Left hindlimb (tissue), 1 donor: ENCODE measurements at regions not wholly inside any gene's neighbourhood (a gene's known extent, or its start where the extent isn't known, plus 50 kb on each side); places are given as distances from the start of the nearest gene placed in this dataset.

Source experiments
- DNase-seq: peaks from one replicate; pipeline ENCODE4 v3.0.0-alpha.2; 2018

DNA sequence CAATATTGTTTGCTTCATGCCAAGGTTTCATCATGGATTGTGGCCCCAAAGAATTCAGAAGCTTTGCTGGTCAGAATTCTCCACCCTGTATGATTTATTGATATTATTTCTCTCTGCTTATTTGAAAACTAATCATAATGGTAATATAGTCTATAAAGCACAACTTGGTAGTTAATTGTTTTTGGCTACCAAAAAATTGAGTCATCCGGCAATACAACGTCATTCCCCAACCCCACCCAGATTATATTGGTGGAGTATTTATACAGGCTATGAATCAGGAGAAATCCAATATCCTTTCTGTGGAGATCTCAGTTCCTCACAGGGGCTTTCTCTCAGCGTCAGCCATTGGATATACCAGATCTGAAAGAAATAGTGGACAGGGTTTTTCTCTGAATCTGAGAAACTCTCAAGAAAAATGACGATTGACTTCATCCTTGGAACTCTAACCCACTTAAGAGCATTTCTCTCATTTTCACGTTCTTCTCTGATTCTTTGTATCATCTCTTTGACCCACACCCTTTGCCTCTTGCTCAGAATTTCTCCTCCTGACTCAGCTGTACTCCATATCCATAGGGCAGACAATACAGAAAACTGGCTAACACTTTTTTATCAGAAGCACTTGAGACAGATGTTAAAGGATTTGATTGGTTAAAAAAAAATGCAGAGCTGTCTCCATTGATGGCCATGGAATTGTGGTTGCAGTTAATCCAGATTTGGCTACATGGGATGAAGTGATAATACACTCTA, 1055.8 kb upstream of the CADM2 start:
- DNase-seq, result no peak

GRCh38 chr3:83913381-83913780, 1045.4 kb upstream of the CADM2 start:
- DNase-seq, result no peak

DNA sequence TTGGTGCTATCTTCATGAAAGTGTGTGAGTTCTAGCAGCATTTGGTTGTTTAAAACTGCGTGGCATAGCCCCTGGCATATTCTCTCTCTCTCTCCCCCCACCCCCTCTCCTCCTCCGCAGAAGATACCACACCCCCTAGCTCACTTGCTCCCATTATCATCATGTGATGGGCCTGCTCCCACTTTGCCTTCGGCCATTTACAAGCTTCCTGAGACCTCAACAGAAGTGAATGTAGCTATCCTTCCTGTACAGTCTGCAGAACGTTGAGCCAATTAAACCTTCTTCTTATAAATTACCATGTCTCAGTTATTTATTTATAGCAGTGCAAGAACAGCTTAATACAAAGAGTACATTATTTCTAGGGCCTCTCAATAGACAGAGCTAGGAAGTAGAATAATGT, 1032.5 kb upstream of the CADM2 start:
- no peak for DNase-seq

GRCh38 chr3:83928391-83928790, 1030.4 kb upstream of the CADM2 start:
- no peak for DNase-seq

GRCh38 chr3:83928903-83929302, 1029.9 kb upstream of the CADM2 start:
- no peak for DNase-seq

- DNase-seq, result no peak
These were observed 1024.4 kb upstream of the CADM2 start for GRCh38 chr3:83934192-83935021.

- DNase-seq, result no peak
These were observed 1020.3 kb upstream of the CADM2 start for GRCh38 chr3:83938491-83938890.

DNA sequence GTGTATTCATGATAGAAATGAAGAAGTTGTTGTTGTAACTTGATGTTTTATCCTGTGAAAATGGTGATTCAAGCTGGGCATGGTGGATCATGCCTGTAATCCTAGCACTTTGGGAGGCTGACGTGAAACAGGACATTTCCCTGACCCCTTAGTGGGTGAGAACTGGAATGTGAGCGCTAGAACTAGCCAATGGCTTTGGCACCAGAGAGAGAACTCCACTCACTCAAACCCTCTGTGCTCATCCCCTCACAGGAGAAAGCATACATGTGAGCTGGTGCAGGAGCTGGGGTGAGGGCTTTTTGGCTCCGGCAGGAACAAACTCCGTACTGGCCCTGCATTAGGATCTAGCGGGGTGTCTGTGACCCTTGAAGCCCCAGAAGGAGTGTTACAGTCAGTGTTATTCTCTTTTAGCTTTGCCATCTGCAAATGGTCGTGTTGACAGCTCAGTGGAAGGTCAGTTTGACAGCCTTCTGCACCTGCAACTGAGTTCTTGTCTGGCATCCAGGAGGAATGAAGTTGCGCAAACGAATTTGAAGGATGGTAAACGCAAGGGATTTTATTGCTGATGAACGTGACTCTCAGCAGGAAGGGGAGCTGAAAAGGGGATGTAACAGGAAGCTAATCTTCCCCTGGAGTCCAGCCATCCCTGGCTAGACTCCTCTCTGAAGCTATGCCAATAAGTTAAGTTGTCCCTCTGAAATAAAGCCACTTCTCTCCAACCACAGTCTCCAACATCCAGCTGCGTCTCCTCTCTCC, 1016.6 kb upstream of the CADM2 start:
- DNase-seq, result no peak

GRCh38 chr3:83946049-83946448, 1012.7 kb upstream of the CADM2 start:
- DNase-seq, result no peak

DNA sequence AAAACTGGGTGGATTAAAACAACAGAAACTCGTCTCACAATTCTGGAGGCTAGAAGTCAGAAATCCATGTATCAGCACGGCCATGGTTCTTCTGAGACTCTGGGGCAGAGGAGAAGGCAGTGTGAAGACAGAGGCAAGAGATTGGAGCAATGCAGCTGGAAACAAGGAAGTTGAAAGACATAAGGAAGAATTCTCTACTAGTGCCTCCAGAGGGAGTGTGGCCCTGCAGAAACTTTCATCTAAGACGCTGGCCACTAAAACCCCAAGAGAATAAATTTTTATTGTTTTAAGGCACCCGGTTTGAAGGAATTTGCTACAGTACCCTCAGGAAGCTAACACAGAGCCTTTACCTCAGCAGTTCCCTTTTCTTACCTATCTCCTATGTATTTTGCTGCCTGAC, 1012.2 kb upstream of the CADM2 start:
- DNase-seq, result no peak

DNA sequence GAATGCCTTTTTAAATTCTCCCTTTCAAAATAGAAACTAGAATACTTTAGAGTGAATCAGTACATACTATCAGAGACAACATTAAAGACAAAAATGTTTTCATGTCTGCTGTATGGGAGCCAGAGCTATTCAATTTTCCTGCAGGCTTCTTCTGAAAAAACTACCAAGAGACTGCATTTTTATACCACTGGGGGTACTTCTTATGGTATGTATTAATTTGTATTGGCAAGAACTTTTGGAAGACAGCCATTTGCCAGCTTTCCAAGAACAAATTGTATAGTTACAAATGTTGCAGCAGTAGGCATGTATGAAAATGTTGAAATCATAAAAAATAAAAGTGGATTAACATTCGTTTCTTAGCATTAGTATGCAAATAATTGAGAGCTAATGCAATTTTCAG, 1010.0 kb upstream of the CADM2 start:
- DNase-seq, result no peak

DNA sequence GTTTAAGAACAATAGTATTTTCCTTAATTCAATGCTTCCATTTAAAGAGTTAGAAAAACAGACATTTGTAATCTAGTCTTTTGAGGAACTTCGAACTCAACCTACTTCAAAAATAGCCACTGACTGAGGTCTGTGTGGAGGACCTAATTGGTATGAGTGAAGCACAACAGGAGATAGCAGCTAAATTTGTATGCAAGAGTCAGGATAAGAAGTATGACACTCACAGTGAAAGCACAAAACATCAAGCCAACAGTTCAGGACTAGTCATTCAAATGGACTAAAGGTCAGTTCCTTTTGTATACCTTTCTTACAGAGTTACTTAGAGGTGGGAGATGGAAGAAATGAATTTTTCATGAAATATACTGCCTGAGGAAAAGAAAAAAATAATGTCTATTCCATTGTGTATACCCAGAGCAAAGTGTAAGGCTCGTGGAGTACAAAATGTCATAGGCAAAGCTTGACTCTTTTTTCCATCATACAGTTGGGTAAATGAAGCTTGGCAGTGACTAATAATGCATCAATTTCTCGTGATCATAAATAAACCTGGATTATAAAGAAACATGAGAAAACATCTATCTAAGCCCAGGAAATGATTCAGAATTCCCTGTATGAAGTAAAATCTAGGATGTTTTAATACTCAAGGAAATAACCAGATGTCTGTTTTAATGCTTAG, 1005.2 kb upstream of the CADM2 start:
- DNase-seq, result no peak

DNA sequence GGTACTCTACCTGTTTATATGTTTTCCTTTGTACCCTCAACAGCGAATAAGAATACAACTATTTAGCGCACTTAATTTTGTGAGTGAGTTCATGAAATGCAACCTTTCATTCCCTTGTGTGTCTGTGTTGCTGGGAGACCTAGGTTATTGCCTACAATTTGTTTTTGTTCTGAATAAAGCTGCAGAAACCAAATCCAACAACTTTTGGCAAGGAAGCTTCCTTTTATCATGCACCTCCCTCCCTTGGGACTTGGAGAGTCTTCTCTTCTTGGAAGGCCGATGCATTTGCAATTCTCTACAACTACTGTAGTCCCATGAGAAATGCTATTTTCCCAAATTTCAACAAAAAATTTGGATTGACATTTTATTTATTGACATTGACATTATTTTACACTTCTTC, 1002.4 kb upstream of the CADM2 start:
- no peak for DNase-seq

DNA sequence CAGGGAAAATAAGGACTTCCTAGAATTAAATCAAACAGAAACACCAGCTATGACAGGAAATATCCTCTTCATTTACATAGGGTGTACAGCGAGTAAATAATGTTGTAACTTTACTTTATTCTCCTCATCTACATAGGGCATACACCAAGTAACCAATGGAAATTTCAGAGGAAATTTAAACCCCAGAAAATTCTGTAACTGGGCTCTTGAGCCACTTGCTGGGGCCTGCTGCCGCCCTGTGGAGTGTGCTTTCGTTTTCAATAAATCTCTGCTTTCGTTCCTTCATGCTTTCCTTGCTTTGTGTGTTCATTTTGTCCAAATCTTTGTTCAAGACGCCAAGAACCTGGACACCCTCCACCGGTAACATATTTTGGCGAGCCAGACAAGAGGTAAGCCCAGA, 990.4 kb upstream of the CADM2 start:
- no peak for DNase-seq

DNA sequence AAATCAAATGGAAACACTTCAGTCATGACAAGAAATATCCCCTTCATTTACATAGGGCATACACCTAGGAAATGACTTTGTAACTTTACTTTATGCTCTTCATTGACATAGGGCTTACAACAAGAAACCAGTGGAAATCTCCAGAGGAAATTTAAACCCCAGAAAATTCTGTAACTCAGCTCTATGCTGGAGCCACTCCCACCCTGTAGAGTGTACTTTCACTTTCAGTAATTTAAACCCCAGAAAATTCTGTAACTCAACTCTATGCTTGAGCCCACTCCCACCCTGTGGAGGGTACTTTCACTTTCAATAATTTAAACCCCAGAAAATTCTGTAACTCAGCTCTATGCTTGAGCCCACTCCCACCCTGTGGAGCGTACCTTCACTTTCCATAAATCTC, 987.1 kb upstream of the CADM2 start:
- no peak for DNase-seq

DNA sequence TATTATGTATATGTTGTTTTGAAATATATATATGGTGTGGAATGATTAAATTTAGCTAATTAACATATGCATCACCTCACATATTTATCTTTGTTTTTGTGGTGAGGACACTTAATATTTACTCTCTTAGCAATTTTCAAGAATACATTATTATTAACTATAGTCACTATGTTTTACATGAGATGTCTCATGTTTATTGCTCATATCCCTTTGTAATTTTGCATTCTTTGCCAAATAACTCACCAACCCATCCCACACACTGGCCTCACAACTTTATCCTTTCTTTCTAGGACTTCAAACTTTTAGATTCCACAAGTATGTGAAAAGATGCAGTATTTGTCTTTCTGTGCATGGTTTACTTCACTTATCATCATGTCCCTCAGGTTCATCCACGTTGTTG, 950.2 kb upstream of the CADM2 start:
- no peak for DNase-seq

DNA sequence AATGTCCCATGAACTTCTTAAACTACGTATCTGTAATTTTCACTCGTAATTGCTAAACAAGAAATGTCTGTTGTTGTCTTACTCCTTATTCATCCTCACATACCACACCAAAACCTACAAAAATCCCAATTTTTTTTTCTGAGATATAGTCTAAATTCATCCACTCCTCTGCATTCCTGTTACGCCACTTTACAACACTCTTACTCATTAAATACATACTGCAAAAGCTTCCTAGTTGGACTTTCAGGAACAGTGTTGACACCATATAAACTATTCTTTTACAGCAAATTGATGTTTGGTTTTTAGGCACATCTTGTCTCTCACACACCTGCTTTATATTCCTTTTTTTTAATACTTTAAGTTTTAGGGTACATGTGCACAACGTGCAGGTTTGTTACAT, 934.9 kb upstream of the CADM2 start:
- no peak for DNase-seq

DNA sequence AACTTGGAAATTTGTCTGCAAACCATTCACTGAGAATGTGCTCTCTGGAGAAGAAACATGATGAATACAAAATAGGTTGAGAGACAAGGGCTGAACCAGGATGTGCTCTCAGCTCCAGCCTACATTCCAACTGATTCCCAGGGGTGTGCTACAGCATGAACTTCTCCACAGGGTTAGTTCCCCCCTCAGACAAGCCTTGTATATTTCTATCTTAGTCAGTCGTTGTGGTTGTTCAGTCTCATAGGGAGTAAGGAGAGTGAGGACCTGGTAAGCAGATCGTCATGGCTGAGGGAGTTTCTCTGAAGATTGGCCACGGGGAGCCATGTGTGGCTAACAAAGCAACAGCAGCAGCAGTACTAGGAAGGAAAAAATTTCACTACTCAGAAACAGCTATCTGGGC, 919.7 kb upstream of the CADM2 start:
- DNase-seq, result peak; percentile 30

DNA sequence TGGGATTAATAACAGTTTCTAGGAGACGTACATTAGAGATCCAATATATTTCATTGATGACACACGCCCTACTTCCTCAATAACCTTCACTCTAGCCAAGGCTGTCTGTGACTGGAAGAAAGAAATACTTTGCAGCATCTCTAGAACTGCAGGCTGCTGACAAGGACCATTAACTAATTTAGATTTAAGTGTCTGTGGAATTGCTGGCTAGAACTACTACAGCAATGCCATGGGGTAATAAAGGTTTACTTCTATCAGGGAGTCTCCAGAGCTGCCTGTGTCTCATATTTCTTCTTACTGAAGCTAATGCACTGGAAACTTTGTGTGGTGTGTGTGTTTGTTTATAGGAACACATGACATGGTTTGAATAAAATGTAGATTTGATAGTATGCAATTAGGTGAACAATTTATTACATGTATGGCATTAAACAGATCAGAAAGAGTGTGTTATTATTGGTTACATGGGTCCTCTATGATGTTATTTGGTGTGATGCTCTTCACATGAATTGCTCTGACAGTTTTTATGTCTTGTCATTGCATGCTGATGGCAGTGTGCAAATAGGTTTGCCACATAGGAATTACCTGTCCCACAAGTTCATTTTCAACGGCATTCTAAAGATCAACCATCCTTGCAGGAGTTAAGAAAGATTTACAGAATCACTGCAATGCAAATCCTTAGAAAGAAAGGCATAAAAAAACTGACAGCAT, 916.2 kb upstream of the CADM2 start:
- DNase-seq, result no peak

DNA sequence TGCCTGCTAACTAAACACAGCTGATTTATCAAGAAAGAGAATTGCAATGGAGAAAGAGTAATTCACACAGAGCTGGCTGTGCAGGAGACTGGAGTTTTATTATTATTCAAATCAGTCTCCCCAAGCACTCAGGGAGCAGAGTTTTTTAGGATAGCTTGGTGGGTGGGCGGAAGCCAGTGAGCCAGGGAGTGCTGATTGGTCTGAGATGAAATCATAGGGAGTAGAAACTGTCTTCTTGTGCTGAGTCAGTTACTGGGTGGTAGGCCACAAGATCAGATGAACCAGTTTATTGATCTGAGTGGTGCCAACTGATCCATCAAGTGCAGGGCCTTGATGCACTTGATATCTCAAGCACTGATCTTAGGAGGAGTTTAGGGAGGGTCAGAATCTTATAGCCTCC, 891.9 kb upstream of the CADM2 start:
- no peak for DNase-seq

GRCh38 chr3:84073664-84074063, 885.1 kb upstream of the CADM2 start:
- DNase-seq, result no peak

DNA sequence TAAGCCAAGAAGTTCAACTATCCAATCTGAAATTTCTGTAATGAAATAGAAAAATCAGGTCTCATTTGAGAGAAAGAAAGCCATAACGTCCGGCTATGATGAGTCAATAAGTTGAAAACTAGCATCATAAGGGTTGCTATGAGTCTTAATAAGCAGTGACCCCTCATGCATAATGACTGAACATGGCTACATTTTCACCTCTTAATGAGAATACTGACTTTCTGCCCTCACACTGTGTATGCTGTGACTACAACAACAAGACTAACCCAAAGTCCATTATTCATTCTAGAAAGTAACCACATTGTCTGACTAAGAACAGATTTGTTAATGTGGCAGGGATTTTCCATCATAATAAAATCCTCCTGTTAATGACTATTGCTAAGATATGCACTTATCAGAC, 884.0 kb upstream of the CADM2 start:
- no peak for DNase-seq

DNA sequence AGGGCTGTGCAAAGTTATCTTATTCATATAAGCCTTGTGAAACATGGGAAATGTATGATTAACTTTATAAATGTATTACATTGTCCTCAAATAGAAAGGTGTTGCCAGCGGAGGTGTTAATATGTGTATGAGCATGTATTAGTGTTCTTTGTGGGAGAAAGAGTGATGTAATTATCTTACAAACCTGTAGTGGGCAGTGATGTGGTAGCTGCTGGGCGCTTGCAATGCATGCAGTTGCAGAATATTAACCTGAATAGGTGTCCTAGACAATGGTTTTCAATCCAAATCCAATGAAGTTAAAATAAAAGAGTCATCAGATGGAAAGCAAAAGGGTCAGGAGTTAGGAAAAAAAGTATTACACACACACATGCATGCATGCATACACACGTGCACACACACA, 881.3 kb upstream of the CADM2 start:
- DNase-seq, result no peak
